GM12864 (cell line): ENCODE measurements at regions not wholly inside any gene's neighbourhood (a gene's known extent, or its start where the extent isn't known, plus 50 kb on each side); places are given as distances from the start of the nearest gene placed in this dataset.
A peak's percentile ranks its signal among the peaks of the same experiment; 100 is the strongest.
"Not testable (repeated sequence)": the region's sequence is repeated elsewhere in the genome, so short reads cannot be mapped to it uniquely, and the experiment has no call there.

ENCODE experiments used
- DNase-seq: peaks from one replicate; pipeline ENCODE4 v3.0.0-alpha.2; 2011; ENCODE audit warnings: low read depth
- H3K4me3 ChIP-seq: 2 replicates; pipeline ENCODE4 v1.5.1; 2011; ENCODE audit warnings: mild to moderate bottlenecking, low read depth, low read length, control low read depth
- CTCF ChIP-seq: IDR thresholded peaks from 2 replicates; pipeline ENCODE4 v1.5.1; 2011; ENCODE audit warnings: low read depth, mild to moderate bottlenecking, moderate library complexity, low read length, control low read depth, inconsistent platforms; ENCODE audit errors: missing control alignments

GRCh38 chr6:27546522-27546921, 73.6 kb upstream of the ZNF184 start:
- no peak overlapping the region for H3K4me3 ChIP-seq
- no peak for TF ChIP-seq CTCF

GRCh38 chr6:27545271-27546046, 72.6 kb upstream of the ZNF184 start:
- H3K4me3 ChIP-seq = peak overlapping the region; percentile 20
- TF ChIP-seq CTCF = no peak
- DNase-seq = peak; percentile 53

More at GRCh38 chr6:27546522-27546921, 73.6 kb upstream of the ZNF184 start:
- no peak for DNase-seq

- H3K4me3 ChIP-seq = peak overlapping the region; percentile 20
- no peak for DNase-seq
Observed at GRCh38 chr6:27544612-27545260, 71.8 kb upstream of the ZNF184 start.

GRCh38 chr6:27544135-27544534, 71.2 kb upstream of the ZNF184 start:
- DNase-seq, H3K4me3 ChIP-seq: not testable (repeated sequence)

More at GRCh38 chr6:27544612-27545260, 71.8 kb upstream of the ZNF184 start:
- no peak for TF ChIP-seq CTCF

- TF ChIP-seq CTCF = no peak
- no peak for DNase-seq
- no peak overlapping the region for H3K4me3 ChIP-seq
Observed at GRCh38 chr6:27542485-27542884, 69.6 kb upstream of the ZNF184 start.

GRCh38 chr6:27541933-27542297, 69.0 kb upstream of the ZNF184 start:
- no peak overlapping the region for H3K4me3 ChIP-seq
- no peak for TF ChIP-seq CTCF
- DNase-seq = no peak

- no peak overlapping the region for H3K4me3 ChIP-seq
- no peak for DNase-seq
Observed at GRCh38 chr6:27541212-27541932, 68.5 kb upstream of the ZNF184 start.

More at GRCh38 chr6:27541212-27541932, 68.5 kb upstream of the ZNF184 start:
- no peak for TF ChIP-seq CTCF
